Transverse colon (tissue), 4 donors: ENCODE measurements at regions not wholly inside any gene's neighbourhood (a gene's known extent, or its start where the extent isn't known, plus 50 kb on each side); places are given as distances from the start of the nearest gene placed in this dataset.

Source experiments
- CTCF ChIP-seq, 5 experiments: fragments of 200-600 bp in 3 of 5; fragments of 450-650 bp in 2 of 5; sonication (generic) in 3 of 5; IDR thresholded peaks; 1 replicate in 2 of 5; 2 replicates in 3 of 5; pipeline ENCODE4 v1.5.1; 2016 to 2017; ENCODE audit warnings: antibody characterized with exemption in 5 of 5, inconsistent platforms in 3 of 5, mild to moderate bottlenecking in 2 of 5, moderate library complexity in 1 of 5
- EP300 ChIP-seq: sonication (generic); formaldehyde crosslinking; IDR thresholded peaks from one replicate; pipeline ENCODE4 v1.6.1; 2017; ENCODE audit warnings: antibody characterized with exemption, low read depth
- POLR2A ChIP-seq: fragments of 450-650 bp; IDR thresholded peaks from one replicate; pipeline ENCODE4 v1.6.1; 2016; ENCODE audit warnings: antibody characterized with exemption, mild to moderate bottlenecking, moderate library complexity
- POLR2AphosphoS5 ChIP-seq, 3 donors: sonication (generic); formaldehyde crosslinking; IDR thresholded peaks; one replicate each; pipeline ENCODE4 v1.6.1; 2016; ENCODE audit warnings: antibody characterized with exemption in 3 of 3

- TF ChIP-seq CTCF (IDR thresholded peaks at IDR 0.05) (no peak), POLR2AphosphoS5 (IDR thresholded peaks at IDR 0.05) (no peak), EP300 (no peak), POLR2A (no peak)
Measured at GRCh38 chr4:171334549-171334948, 478.7 kb upstream of the GALNTL6 start.
